Thymus (tissue), 11 donors: ENCODE measurements at regions not wholly inside any gene's neighbourhood (a gene's known extent, or its start where the extent isn't known, plus 50 kb on each side); places are given as distances from the start of the nearest gene placed in this dataset.
"Not testable (repeated sequence)": the region's sequence is repeated elsewhere in the genome, so short reads cannot be mapped to it uniquely, and the experiment has no call there.

Experiments
- DNase-seq, 9 donors: peaks; one replicate each; pipeline ENCODE4 v3.0.0-alpha.2; 2013; ENCODE audit warnings: low spot score in 9 of 9, low read depth in 6 of 9, missing footprints in 1 of 9
- H3K27ac ChIP-seq, 2 donors: one replicate each; pipeline ENCODE4 v1.5.1; 2013; ENCODE audit warnings: control low read depth in 1 of 2, low read depth in 1 of 2, low read length in 1 of 2, mild to moderate bottlenecking in 1 of 2, moderate library complexity in 1 of 2
- H3K27me3 ChIP-seq, 2 donors: one replicate each; pipeline ENCODE4 v1.5.1; 2013; ENCODE audit warnings: low read length in 1 of 2; ENCODE audit not compliant: control insufficient read depth in 2 of 2, insufficient read depth in 1 of 2
- H3K36me3 ChIP-seq, 2 donors: one replicate each; pipeline ENCODE4 v1.5.1; 2013; ENCODE audit warnings: low read length in 1 of 2, mild to moderate bottlenecking in 1 of 2, moderate library complexity in 1 of 2; ENCODE audit not compliant: control insufficient read depth in 2 of 2, insufficient read depth in 2 of 2
- H3K4me1 ChIP-seq, 2 donors: one replicate each; pipeline ENCODE4 v1.5.1; 2013; ENCODE audit warnings: low read length in 2 of 2; ENCODE audit not compliant: control insufficient read depth in 2 of 2, insufficient read depth in 2 of 2
- H3K4me3 ChIP-seq, 2 donors: one replicate each; pipeline ENCODE4 v1.5.1; 2013; ENCODE audit warnings: low read length in 2 of 2, control low read depth in 1 of 2, mild to moderate bottlenecking in 1 of 2
- H3K9me3 ChIP-seq, 2 donors: one replicate each; pipeline ENCODE4 v1.5.1; 2013; ENCODE audit warnings: low read length in 1 of 2, mild to moderate bottlenecking in 1 of 2; ENCODE audit not compliant: control insufficient read depth in 2 of 2, insufficient read depth in 1 of 2
- WGBS: extraction: QIAGEN DNeasy Blood & Tissue Kit; methylation state at CpG from one replicate; pipeline ENCODE4 v1.1.7; 2013; 5-methylcytosine and 5-hydroxymethylcytosine counted together
- donor health status: healthy.

DNA sequence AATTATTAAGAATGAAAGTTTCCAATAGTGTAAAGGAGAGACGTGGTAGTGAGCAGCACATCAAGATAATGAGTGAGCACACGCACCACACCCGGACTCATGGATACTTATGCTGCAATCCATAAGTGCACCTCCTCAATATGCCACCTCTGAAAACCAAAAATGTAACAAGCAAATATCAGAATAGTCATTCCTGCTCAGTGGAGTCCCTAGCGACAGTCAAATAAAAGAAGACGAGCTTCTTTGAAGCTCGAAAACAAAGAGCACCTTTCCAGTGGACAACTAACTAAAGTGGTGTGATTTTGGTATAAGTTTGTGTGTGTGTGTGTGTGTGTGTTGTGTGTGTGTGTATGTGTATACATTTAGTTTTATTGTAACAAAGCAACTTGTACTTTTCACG, 241.3 kb downstream of the DEPDC1B start:
- Histone ChIP-seq H3K4me3 (no peak overlapping the region), H3K36me3 (no peaks in the 10 kb centered on the region), H3K9me3 (no peaks in the 10 kb centered on the region), H3K27ac (no peak overlapping the region), H3K27me3 (no peaks in the 10 kb centered on the region), H3K4me1 (no peaks in the 10 kb centered on the region)
- WGBS, result 93% methylated on average over 7 of the region's 7 CpGs
- no peak for DNase-seq

DNA sequence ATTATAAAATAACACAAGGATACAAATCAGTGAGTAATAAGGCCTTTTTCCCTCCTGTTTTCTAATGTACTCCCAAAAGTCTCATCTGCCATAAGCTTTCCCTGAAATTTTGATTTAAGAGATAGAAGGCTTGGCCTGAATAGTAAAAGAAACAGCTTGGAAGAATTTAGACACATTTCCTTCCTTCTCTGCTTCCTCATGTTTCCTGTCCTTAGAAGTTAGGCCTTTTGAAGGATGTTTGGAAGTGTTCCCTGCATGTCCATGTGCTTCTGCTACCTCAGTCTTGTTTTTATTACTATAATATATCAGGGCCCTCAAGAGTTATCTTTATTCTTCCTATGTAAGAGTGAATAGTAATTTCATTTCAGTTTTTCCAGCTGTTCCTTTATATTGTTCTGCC, 242.7 kb downstream of the DEPDC1B start:
- H3K4me3 ChIP-seq, result no peak overlapping the region
- no peaks in the 10 kb centered on the region for H3K9me3 ChIP-seq
- no peak overlapping the region for H3K27ac ChIP-seq
- H3K27me3 ChIP-seq, result no peaks in the 10 kb centered on the region
- H3K4me1 ChIP-seq, result no peaks in the 10 kb centered on the region
- H3K36me3 ChIP-seq, result no peaks in the 10 kb centered on the region
- DNase-seq, result no peak

DNA sequence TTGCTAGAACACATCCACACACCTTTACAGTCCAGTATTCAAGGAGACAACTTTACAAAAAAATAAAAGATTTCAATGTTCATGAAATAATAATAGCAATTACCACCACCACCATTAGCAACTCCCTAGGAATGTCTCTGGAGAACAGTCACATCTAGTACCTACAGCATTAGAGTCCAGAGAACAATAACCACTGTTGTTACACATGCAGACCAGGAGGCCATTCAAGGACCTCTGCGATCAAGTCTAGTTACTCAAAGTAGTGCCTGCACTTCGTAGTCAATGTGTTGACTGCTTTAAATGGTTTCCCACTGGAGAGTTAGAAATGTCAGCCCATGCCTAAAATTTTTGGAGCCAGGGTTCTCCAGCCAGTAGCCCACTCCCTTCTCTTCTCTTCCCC, 244.4 kb downstream of the DEPDC1B start:
- H3K9me3 ChIP-seq, result no peaks in the 10 kb centered on the region
- WGBS, result 95% methylated on average over 2 of the region's 2 CpGs
- H3K4me3 ChIP-seq, result no peak overlapping the region
- H3K4me1 ChIP-seq, result no peaks in the 10 kb centered on the region
- no peak overlapping the region for H3K27ac ChIP-seq
- DNase-seq, result no peak
- H3K27me3 ChIP-seq, result no peaks in the 10 kb centered on the region
- no peaks in the 10 kb centered on the region for H3K36me3 ChIP-seq

GRCh38 chr5:60454277-60454676, 245.7 kb downstream of the DEPDC1B start:
- 98% methylated on average over 4 of the region's 4 CpGs for WGBS
- not testable (repeated sequence) for H3K4me3 ChIP-seq, H3K27me3 ChIP-seq, DNase-seq, H3K4me1 ChIP-seq, H3K36me3 ChIP-seq, H3K9me3 ChIP-seq, H3K27ac ChIP-seq

DNA sequence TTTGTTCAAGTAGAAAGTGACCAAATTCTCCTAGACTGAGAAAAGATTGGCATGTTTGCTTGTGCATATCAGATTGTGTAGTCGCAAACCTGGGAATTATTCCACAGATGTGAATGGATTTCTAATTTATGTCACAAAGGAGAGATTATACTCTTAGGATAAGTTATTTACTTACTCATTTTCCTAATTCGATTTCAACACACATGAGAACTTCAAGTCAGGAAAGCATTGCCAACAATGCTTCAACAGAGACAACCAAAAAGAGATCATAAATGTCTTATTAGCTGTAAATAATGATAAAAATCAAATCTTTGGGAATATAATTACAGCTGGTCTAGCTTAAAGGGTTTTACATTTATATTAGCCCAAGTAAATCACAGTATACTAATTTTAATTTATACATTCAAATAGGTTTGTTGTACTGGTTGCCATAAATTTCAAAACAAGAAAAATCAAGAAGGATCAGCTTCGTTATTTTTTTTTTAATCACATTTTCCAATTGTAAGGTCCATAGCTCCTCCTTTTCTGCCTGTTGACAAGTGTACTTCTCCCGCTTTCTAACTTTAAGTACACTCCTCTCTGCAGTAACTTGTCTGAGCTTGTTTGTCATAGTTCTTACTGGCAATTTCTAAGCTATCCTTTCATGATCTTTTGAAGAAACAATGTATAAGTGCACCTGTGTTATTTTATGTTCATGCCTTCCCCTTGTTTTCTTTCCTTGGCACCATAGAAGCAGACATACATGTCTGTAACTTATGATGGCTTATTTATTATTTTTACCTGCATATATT, 246.6 kb downstream of the DEPDC1B start:
- no peak for DNase-seq

GRCh38 chr5:60448600-60448999, 251.4 kb downstream of the DEPDC1B start:
- WGBS, result 94% methylated on average over 2 of the region's 2 CpGs
- H3K36me3 ChIP-seq, result no peaks in the 10 kb centered on the region
- DNase-seq, result no peak
- H3K27me3 ChIP-seq, result no peaks in the 10 kb centered on the region
- H3K9me3 ChIP-seq, result no peaks in the 10 kb centered on the region
- no peak overlapping the region for H3K27ac ChIP-seq
- no peak overlapping the region for H3K4me3 ChIP-seq
- H3K4me1 ChIP-seq, result no peaks in the 10 kb centered on the region

More for the DNA sequence above, 246.6 kb downstream of the DEPDC1B start:
- Histone ChIP-seq H3K9me3 (no peaks in the 10 kb centered on the region), H3K4me3 (no peak overlapping the region), H3K27ac (no peak overlapping the region), H3K27me3 (no peaks in the 10 kb centered on the region), H3K4me1 (no peaks in the 10 kb centered on the region), H3K36me3 (no peaks in the 10 kb centered on the region)
- 93% methylated on average over 4 of the region's 4 CpGs for WGBS

DNA sequence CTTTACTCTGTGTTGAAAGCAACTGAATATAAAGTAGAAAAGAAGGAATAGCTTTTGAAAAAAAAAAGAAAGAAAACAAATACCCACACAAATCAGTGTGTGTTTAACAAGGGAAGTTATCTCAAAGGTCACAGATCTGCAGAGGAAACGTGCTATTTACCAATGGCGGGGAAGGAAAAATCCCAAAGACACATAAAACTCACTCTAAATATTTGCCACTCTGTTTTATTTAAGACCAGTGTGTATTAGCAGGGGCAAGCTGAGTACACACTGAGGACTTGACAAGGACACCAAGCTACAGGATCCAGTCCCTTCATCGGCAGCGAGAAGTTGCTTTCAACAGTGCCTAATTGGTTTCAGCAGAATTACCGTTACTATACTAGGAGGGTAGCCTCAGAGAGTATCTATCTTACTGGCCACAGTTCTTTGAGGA, 252.5 kb downstream of the DEPDC1B start:
- no peaks in the 10 kb centered on the region for H3K36me3 ChIP-seq
- no peak overlapping the region for H3K4me3 ChIP-seq
- DNase-seq, result no peak
- 96% methylated on average over 5 of the region's 5 CpGs for WGBS
- H3K9me3 ChIP-seq, result no peaks in the 10 kb centered on the region
- H3K4me1 ChIP-seq, result no peaks in the 10 kb centered on the region
- H3K27ac ChIP-seq, result no peak overlapping the region
- H3K27me3 ChIP-seq, result no peaks in the 10 kb centered on the region

DNA sequence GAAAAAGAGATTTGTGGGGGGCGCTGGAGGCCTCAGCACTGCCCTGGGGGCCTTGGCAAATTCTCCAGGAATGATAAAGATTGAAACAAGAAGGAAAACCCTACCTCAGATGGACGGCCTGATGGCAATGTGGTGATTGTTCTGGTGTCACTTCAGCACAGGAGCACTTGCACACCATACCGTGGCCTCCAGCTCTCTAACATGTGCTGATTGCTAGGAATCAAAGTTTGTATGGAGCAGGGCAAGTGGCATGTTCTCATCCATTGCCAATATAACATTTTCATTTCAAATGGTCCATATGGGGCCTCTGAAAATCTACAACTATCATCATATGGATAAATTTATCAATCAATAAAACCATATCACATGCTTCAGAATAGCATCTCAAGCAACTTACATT, 253.0 kb downstream of the DEPDC1B start:
- no peaks in the 10 kb centered on the region for H3K9me3 ChIP-seq
- no peaks in the 10 kb centered on the region for H3K4me1 ChIP-seq

GRCh38 chr5:60445921-60446320, 254.0 kb downstream of the DEPDC1B start:
- DNase-seq, result no peak
- Histone ChIP-seq H3K36me3 (no peaks in the 10 kb centered on the region), H3K4me3 (no peak overlapping the region), H3K27me3 (no peaks in the 10 kb centered on the region), H3K27ac (no peak overlapping the region), H3K4me1 (no peaks in the 10 kb centered on the region), H3K9me3 (no peaks in the 10 kb centered on the region)
- WGBS, result 94% methylated on average over 1 of the region's 1 CpG

More for the DNA sequence above, 253.0 kb downstream of the DEPDC1B start:
- no peak for DNase-seq
- no peaks in the 10 kb centered on the region for H3K36me3 ChIP-seq
- no peak overlapping the region for H3K27ac ChIP-seq
- H3K27me3 ChIP-seq, result no peaks in the 10 kb centered on the region
- WGBS, result 93% methylated on average over 3 of the region's 3 CpGs
- H3K4me3 ChIP-seq, result no peak overlapping the region
